K562 (cell line): ENCODE measurements at regions not wholly inside any gene's neighbourhood (a gene's known extent, or its start where the extent isn't known, plus 50 kb on each side); places are given as distances from the start of the nearest gene placed in this dataset.

ENCODE experiments used
- CLOCK ChIP-seq: fragments of 250-450 bp; sonication (Bioruptor Pico); IDR thresholded peaks from 2 replicates; pipeline ENCODE4 v1.4.0; 2020; ENCODE audit warnings: mild to moderate bottlenecking, moderate library complexity, borderline replicate concordance
- EHMT2 ChIP-seq: fragments of 450-650 bp; IDR thresholded peaks from 2 replicates; pipeline ENCODE4 v1.6.1; 2018; ENCODE audit warnings: antibody characterized with exemption
- HDAC8 ChIP-seq: fragments of 450-650 bp; IDR thresholded peaks from 2 replicates; pipeline ENCODE4 v1.6.1; 2016; ENCODE audit warnings: mild to moderate bottlenecking, missing genetic modification characterization, moderate library complexity, missing compliant biosample characterization
- HNRNPLL ChIP-seq: fragments of 200-400 bp; formaldehyde crosslinking; IDR thresholded peaks from 2 replicates; pipeline ENCODE4 v1.6.1; 2017; ENCODE audit warnings: low read length, low read depth, mild to moderate bottlenecking; ENCODE audit not compliant: poor library complexity, severe bottlenecking
- IFI16 ChIP-seq: fragments of 250-450 bp; sonication (Bioruptor Pico); IDR thresholded peaks from 2 replicates; pipeline ENCODE4 v2.1.2; 2022; ENCODE audit warnings: mild to moderate bottlenecking, inconsistent platforms
- MLX ChIP-seq, 2 experiments: fragments of 450-650 bp in 1 of 2; sonication (generic) in 1 of 2; formaldehyde crosslinking; conservative IDR thresholded peaks; 2 replicates each; pipeline versions ENCODE4 v1.4.0 to v1.8.1; 2020 to 2022; ENCODE audit warnings: mild to moderate bottlenecking in 1 of 2, missing genetic modification reagents in 1 of 2
- POLR2H ChIP-seq: IDR thresholded peaks from 2 replicates; pipeline ENCODE4 v1.6.1; 2016; ENCODE audit warnings: missing genetic modification characterization, low read depth, mild to moderate bottlenecking, control low read depth, missing compliant biosample characterization, moderate library complexity
- PTTG1 ChIP-seq: fragments of 450-650 bp; IDR thresholded peaks from 2 replicates; pipeline ENCODE4 v1.6.1; 2016; ENCODE audit warnings: low read depth, mild to moderate bottlenecking, missing genetic modification characterization, missing compliant biosample characterization
- SAFB ChIP-seq: fragments of 200-400 bp; formaldehyde crosslinking; IDR thresholded peaks from 2 replicates; pipeline ENCODE4 v1.6.1; 2017; ENCODE audit warnings: low read depth, low read length, borderline replicate concordance
- SMARCA5 ChIP-seq: fragments of 450-650 bp; IDR thresholded peaks from 2 replicates; pipeline ENCODE4 v1.6.1; 2016
- UBTF ChIP-seq, 2 experiments: IDR thresholded peaks; 2 replicates each; pipeline ENCODE4 v1.6.1; 2012; ENCODE audit warnings: improper control_type of control experiment in 2 of 2, low read depth in 2 of 2, low read length in 2 of 2, borderline replicate concordance in 1 of 2
- ZNF197 ChIP-seq: fragments of 200-800 bp; sonication (Bioruptor generic); IDR thresholded peaks from 2 replicates; pipeline ENCODE4 v1.6.1; 2016; ENCODE audit warnings: low read depth, missing genetic modification characterization, missing compliant biosample characterization
- ZNF253 ChIP-seq: fragments of 250-450 bp; sonication (Bioruptor Pico); conservative IDR thresholded peaks from 2 replicates; pipeline ENCODE4 v1.6.1; 2021; ENCODE audit warnings: mild to moderate bottlenecking
- ZSCAN32 ChIP-seq: fragments of 450-650 bp; formaldehyde crosslinking; IDR thresholded peaks from 2 replicates; pipeline ENCODE4 v1.4.0; 2020; ENCODE audit warnings: mild to moderate bottlenecking, moderate library complexity
- TF ChIP-seq, protein P1 (sequence below), 3 experiments: fragments of 200-800 bp in 1 of 3; sonication (Bioruptor generic) in 1 of 3; sonication (generic) in 1 of 3; formaldehyde crosslinking in 1 of 3; IDR thresholded peaks; 2 replicates each; pipeline versions ENCODE4 v1.6.1 to v1.8.0; 2016 to 2022; ENCODE audit warnings: mild to moderate bottlenecking in 2 of 3, missing compliant biosample characterization in 2 of 3, missing genetic modification characterization in 2 of 3, missing genetic modification reagents in 1 of 3
- TF ChIP-seq, protein P2 (sequence below): IDR thresholded peaks from 2 replicates; pipeline ENCODE4 v1.6.1; 2011; ENCODE audit warnings: borderline replicate concordance, low read depth, mild to moderate bottlenecking, moderate library complexity, low read length; ENCODE audit not compliant: insufficient read depth, poor library complexity, severe bottlenecking

- no peak for TF ChIP-seq MLX (CRISPR knock-in tag; conservative IDR thresholded peaks at IDR 0.05)
- no peak for TF ChIP-seq ZSCAN32
- TF ChIP-seq PTTG1 (tag) = no peak
- no peak for TF ChIP-seq IFI16 (CRISPR knock-in tag)
- no peak for TF ChIP-seq ZNF253 (CRISPR knock-in tag)
- no peak for TF ChIP-seq EHMT2
- TF ChIP-seq, protein P1, sequence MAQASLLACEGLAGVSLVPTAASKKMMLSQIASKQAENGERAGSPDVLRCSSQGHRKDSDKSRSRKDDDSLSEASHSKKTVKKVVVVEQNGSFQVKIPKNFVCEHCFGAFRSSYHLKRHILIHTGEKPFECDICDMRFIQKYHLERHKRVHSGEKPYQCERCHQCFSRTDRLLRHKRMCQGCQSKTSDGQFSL (CRISPR knock-in tag; IDR thresholded peaks at IDR 0.05) = no peak
- TF ChIP-seq, protein P1 (tag; IDR thresholded peaks at IDR 0.05) = 0 out of 4 replicates have a peak, but pooled peaks of 1 of the 2 experiments have one; percentile 26
- TF ChIP-seq SMARCA5 = peak; percentile 92
- TF ChIP-seq UBTF (IDR thresholded peaks at IDR 0.05; ENCODE audit: borderline replicate concordance in 1 of 2, low read depth in 2 of 2, low read length in 2 of 2) = 0 out of 4 replicates have a peak, but pooled peaks of 1 of the 2 experiments have one; percentile 54
- no peak for TF ChIP-seq SAFB
- no peak for TF ChIP-seq POLR2H (tag)
- TF ChIP-seq HNRNPLL = no peak
- no peak for TF ChIP-seq HDAC8
- TF ChIP-seq CLOCK (CRISPR knock-in tag) = no peak
- TF ChIP-seq ZNF197 (CRISPR knock-in tag) = no peak
- TF ChIP-seq, protein P2, sequence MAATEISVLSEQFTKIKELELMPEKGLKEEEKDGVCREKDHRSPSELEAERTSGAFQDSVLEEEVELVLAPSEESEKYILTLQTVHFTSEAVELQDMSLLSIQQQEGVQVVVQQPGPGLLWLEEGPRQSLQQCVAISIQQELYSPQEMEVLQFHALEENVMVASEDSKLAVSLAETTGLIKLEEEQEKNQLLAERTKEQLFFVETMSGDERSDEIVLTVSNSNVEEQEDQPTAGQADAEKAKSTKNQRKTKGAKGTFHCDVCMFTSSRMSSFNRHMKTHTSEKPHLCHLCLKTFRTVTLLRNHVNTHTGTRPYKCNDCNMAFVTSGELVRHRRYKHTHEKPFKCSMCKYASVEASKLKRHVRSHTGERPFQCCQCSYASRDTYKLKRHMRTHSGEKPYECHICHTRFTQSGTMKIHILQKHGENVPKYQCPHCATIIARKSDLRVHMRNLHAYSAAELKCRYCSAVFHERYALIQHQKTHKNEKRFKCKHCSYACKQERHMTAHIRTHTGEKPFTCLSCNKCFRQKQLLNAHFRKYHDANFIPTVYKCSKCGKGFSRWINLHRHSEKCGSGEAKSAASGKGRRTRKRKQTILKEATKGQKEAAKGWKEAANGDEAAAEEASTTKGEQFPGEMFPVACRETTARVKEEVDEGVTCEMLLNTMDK = peak; percentile 58
Observed at GRCh38 chr1:47710329-47711071, 272.7 kb downstream of the FOXD2 start (continued).
